ENCODE measurements at regions not wholly inside any gene's neighbourhood (a gene's known extent, or its start where the extent isn't known, plus 50 kb on each side); places are given as distances from the start of the nearest gene placed in this dataset.

GRCh38 chr12:72082986-72083820 is 144.6 kb downstream of the TPH2 start:
- POLR2A ChIA-PET = no interaction called here
- Mint-ChIP-seq H3K9me3 (no peaks in the 10 kb centered on the region), H3K4me3 (no peak overlapping the region), H3K27ac (no peak overlapping the region), H3K4me1 (ENCODE audit: low read depth) (no peaks in the 10 kb centered on the region), H3K27me3 (peaks cover 5% of the 10 kb centered on the region), H3K36me3 (ENCODE audit: low read depth) (no peaks in the 10 kb centered on the region)
- TF ChIP-seq, protein P1, sequence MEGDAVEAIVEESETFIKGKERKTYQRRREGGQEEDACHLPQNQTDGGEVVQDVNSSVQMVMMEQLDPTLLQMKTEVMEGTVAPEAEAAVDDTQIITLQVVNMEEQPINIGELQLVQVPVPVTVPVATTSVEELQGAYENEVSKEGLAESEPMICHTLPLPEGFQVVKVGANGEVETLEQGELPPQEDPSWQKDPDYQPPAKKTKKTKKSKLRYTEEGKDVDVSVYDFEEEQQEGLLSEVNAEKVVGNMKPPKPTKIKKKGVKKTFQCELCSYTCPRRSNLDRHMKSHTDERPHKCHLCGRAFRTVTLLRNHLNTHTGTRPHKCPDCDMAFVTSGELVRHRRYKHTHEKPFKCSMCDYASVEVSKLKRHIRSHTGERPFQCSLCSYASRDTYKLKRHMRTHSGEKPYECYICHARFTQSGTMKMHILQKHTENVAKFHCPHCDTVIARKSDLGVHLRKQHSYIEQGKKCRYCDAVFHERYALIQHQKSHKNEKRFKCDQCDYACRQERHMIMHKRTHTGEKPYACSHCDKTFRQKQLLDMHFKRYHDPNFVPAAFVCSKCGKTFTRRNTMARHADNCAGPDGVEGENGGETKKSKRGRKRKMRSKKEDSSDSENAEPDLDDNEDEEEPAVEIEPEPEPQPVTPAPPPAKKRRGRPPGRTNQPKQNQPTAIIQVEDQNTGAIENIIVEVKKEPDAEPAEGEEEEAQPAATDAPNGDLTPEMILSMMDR (IDR thresholded peaks at IDR 0.05) = no peak
- intact Hi-C loops (cut with micrococcal nuclease) = no loop called here
- no peak for DNase-seq
- CTCF ChIA-PET = interaction anchor here (0.9 kb wide), 1 partner anchor 10 kb away, joined by 3 read pairs; no protein-coding TSS in a partner anchor
- ATAC-seq = no peak

- Mint-ChIP-seq H3K36me3 (ENCODE audit: low read depth) (no peaks in the 10 kb centered on the region), H3K27me3 (peaks cover 5% of the 10 kb centered on the region), H3K9me3 (no peaks in the 10 kb centered on the region), H3K4me3 (no peak overlapping the region), H3K4me1 (ENCODE audit: low read depth) (no peaks in the 10 kb centered on the region), H3K27ac (no peak overlapping the region)
- intact Hi-C loops (cut with micrococcal nuclease) = no loop called here
- ChIA-PET CTCF (no interaction called here), POLR2A (no interaction called here)
- DNase-seq = no peak
- ATAC-seq = no peak
- TF ChIP-seq, protein P1 (IDR thresholded peaks at IDR 0.05) = no peak
Observed at GRCh38 chr12:72084061-72084460, 145.4 kb downstream of the TPH2 start.

GRCh38 chr12:72084880-72085279 is 146.2 kb downstream of the TPH2 start:
- Mint-ChIP-seq H3K4me1 (ENCODE audit: low read depth) (no peaks in the 10 kb centered on the region), H3K9me3 (no peaks in the 10 kb centered on the region), H3K4me3 (no peak overlapping the region), H3K27me3 (peaks cover 5% of the 10 kb centered on the region), H3K27ac (no peak overlapping the region), H3K36me3 (ENCODE audit: low read depth) (no peaks in the 10 kb centered on the region)
- POLR2A ChIA-PET = no interaction called here
- CTCF ChIA-PET = interaction anchor here (0.7 kb wide), 1 partner anchor 30 kb away, joined by 3 read pairs; no protein-coding TSS in a partner anchor
- TF ChIP-seq, protein P1 (IDR thresholded peaks at IDR 0.05) = no peak
- ATAC-seq = no peak
- intact Hi-C loops (cut with micrococcal nuclease) = no loop called here
- DNase-seq = no peak

DNA sequence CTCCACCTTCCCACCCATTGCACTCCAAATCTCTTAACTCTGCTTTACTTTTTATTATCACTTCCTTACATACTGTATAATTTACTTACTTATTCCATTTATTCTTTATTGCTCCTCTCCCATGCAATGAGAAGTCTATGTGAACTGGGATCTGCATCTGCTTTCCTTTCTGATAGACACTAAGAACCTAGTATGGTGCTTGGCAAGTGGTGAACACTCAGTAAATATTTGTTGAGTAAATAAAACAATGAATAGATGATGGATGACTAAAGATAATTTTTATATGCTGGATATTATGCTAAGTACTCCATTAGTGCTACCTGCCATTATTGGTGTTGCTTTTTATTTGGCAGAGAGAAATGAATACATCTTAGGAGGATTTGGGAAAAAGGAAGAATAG is 151.0 kb downstream of the TPH2 start:
- ChIA-PET CTCF (no interaction called here), POLR2A (interaction anchor here (0.6 kb wide), 1 partner anchor 495 kb away, joined by 3 read pairs; no protein-coding TSS in a partner anchor)
- TF ChIP-seq, protein P1 (IDR thresholded peaks at IDR 0.05) = no peak
- intact Hi-C loops (cut with micrococcal nuclease) = no loop called here
- Mint-ChIP-seq H3K27ac (no peak overlapping the region), H3K4me1 (ENCODE audit: low read depth) (no peaks in the 10 kb centered on the region), H3K36me3 (ENCODE audit: low read depth) (no peaks in the 10 kb centered on the region), H3K4me3 (no peak overlapping the region), H3K9me3 (peaks cover 13% of the 10 kb centered on the region), H3K27me3 (peaks cover 3% of the 10 kb centered on the region)
- ATAC-seq = no peak
- DNase-seq = no peak

DNA sequence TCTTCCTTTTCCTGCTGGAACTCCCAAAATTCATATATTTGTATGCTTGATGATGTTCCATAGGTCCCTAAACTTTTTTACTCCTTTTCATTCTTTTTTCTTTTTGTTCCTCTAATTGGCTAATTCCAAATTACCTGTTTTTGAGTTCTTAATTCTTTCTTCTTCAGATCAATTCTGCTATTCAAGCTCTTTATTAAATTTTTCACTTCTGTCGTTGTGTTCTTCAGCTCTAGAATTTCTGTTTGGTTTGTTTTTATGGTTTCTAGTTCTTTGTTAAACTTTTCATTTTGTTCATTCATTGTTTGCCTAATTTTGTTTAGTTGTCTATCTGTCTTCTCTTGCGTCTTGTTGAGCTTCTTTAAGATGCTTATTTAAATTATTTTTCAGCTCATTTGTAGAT is 154.8 kb downstream of the TPH2 start:
- DNase-seq (no peak), ATAC-seq (no peak)
- Mint-ChIP-seq H3K27me3 (no peaks in the 10 kb centered on the region), H3K4me3 (no peak overlapping the region), H3K4me1 (ENCODE audit: low read depth) (no peaks in the 10 kb centered on the region), H3K27ac (no peak overlapping the region), H3K36me3 (ENCODE audit: low read depth) (no peaks in the 10 kb centered on the region), H3K9me3 (peaks cover 13% of the 10 kb centered on the region)
- intact Hi-C loops (cut with micrococcal nuclease) = no loop called here
- POLR2A ChIA-PET = no interaction called here
- CTCF ChIA-PET = no interaction called here
- TF ChIP-seq, protein P1 (IDR thresholded peaks at IDR 0.05) = no peak
